ENCODE measurements at regions not wholly inside any gene's neighbourhood (a gene's known extent, or its start where the extent isn't known, plus 50 kb on each side); places are given as distances from the start of the nearest gene placed in this dataset.
"Not testable (repeated sequence)": the region's sequence is repeated elsewhere in the genome, so short reads cannot be mapped to it uniquely, and the experiment has no call there.

- not testable (repeated sequence) for DNase-seq
These were observed 55.5 kb upstream of the RASA1 start for GRCh38 chr5:87212183-87212582.

GRCh38 chr5:87217480-87217879 is 50.2 kb upstream of the RASA1 start:
- not testable (repeated sequence) for DNase-seq

All from NCI-H345 (cell line).